Neural crest cell (in vitro differentiated cells): ENCODE measurements at regions not wholly inside any gene's neighbourhood (a gene's known extent, or its start where the extent isn't known, plus 50 kb on each side); places are given as distances from the start of the nearest gene placed in this dataset.
A peak's percentile ranks its signal among the peaks of the same experiment; 100 is the strongest.

ENCODE experiments used
- DNase-seq: peaks from one replicate; pipeline ENCODE4 v3.0.0; 2021; ENCODE audit warnings: low read depth, mixed read lengths, low spot score
- H3K27ac Mint-ChIP-seq: one replicate; pipeline ENCODE4 v1.8.0; 2021; ENCODE audit warnings: mild to moderate bottlenecking, mixed read lengths; ENCODE audit not compliant: unreplicated experiment
- H3K27me3 Mint-ChIP-seq: 2 replicates; pipeline ENCODE4 v1.8.0; 2021; ENCODE audit warnings: low read depth, mild to moderate bottlenecking, mixed read lengths
- H3K36me3 Mint-ChIP-seq: 2 replicates; pipeline ENCODE4 v1.8.0; 2021; ENCODE audit warnings: low read depth, mild to moderate bottlenecking, mixed read lengths
- H3K4me1 Mint-ChIP-seq: 2 replicates; pipeline ENCODE4 v1.8.0; 2021; ENCODE audit warnings: mixed read lengths
- H3K4me3 Mint-ChIP-seq: one replicate; pipeline ENCODE4 v1.8.0; 2021; ENCODE audit warnings: mild to moderate bottlenecking, mixed read lengths
- H3K9me3 Mint-ChIP-seq: 2 replicates; pipeline ENCODE4 v1.8.0; 2021; ENCODE audit warnings: mixed read lengths
- CTCF ChIP-seq: fragments of 200-600 bp; sonication (generic); conservative IDR thresholded peaks from 2 replicates; pipeline ENCODE4 v1.5.0; 2021; ENCODE audit warnings: antibody characterized with exemption, mild to moderate bottlenecking

DNA sequence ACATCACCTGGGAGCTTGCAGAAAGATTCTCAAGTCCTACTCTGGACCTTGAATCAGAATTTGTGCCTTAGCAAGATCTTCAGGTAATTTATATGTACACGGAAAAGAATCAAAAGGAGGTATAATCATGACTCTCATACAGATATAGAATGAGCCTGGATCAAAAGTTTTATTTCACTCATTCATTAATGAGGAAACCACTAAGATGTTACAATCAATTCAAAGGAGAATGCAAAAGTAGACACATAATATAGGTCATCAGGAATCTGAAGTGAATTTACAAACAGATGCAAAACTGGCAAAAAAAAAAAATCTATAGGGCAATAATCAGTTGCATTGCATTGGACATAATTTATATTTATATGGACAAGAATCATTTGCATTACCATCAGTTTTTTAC lies 195.4 kb upstream of the TLE3 start:
- DNase-seq, result no peak
- Mint-ChIP-seq H3K4me3 (no peak overlapping the region), H3K9me3 (no peaks in the 10 kb centered on the region), H3K36me3 (no peaks in the 10 kb centered on the region), H3K4me1 (peaks cover 6% of the 10 kb centered on the region), H3K27ac (no peak overlapping the region), H3K27me3 (no peaks in the 10 kb centered on the region)
- TF ChIP-seq CTCF, result no peak

DNA sequence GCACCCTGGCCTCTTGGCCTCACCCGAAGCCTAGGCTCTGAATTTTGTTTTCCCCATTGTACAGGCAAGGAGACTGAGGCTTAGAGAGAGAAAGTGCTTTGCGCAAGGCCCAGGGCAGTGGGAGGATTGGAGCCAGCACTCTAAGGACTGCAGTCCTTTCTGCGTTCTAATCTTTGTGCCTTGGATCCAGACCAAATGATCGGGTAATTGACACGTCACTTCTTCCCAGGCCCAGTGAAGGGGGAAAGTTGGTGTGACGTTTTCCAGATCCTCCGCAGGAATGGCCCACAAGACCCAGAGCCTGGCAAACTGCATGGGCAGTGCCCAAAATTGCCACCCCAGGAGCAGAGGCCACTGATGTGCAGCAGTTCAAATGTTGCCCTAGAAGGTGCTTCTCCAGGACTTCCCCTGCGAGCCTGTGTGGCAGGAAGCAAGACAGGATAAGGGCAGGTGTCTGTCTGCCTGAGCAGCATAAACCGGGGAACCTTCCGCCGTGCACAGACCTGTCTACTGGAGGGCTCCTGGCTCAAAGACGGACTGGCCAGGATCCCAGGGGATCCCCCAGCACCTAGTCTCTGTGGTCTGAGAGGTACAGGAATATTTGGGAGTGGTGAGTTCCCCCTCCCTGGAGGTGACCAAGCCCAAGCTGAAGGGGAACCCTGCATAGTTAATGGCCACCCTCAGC lies 194.5 kb upstream of the TLE3 start:
- Mint-ChIP-seq H3K9me3 (no peaks in the 10 kb centered on the region), H3K27me3 (no peaks in the 10 kb centered on the region), H3K36me3 (no peaks in the 10 kb centered on the region), H3K27ac (no peak overlapping the region), H3K4me1 (peaks cover 6% of the 10 kb centered on the region), H3K4me3 (no peak overlapping the region)
- TF ChIP-seq CTCF, result no peak
- no peak for DNase-seq

GRCh38 chr15:70291305-70292075 lies 193.8 kb upstream of the TLE3 start:
- Mint-ChIP-seq H3K4me3 (no peak overlapping the region), H3K36me3 (no peaks in the 10 kb centered on the region), H3K27me3 (no peaks in the 10 kb centered on the region), H3K9me3 (no peaks in the 10 kb centered on the region), H3K27ac (peak overlapping the region; percentile 10), H3K4me1 (peaks cover 6% of the 10 kb centered on the region)
- no peak for DNase-seq
- TF ChIP-seq CTCF, result no peak

- Mint-ChIP-seq H3K4me3 (no peak overlapping the region), H3K9me3 (no peaks in the 10 kb centered on the region), H3K27ac (no peak overlapping the region), H3K4me1 (peaks cover 6% of the 10 kb centered on the region), H3K36me3 (no peaks in the 10 kb centered on the region), H3K27me3 (no peaks in the 10 kb centered on the region)
- DNase-seq, result no peak
- no peak for TF ChIP-seq CTCF
Observed at GRCh38 chr15:70290708-70291107, 193.0 kb upstream of the TLE3 start.

DNA sequence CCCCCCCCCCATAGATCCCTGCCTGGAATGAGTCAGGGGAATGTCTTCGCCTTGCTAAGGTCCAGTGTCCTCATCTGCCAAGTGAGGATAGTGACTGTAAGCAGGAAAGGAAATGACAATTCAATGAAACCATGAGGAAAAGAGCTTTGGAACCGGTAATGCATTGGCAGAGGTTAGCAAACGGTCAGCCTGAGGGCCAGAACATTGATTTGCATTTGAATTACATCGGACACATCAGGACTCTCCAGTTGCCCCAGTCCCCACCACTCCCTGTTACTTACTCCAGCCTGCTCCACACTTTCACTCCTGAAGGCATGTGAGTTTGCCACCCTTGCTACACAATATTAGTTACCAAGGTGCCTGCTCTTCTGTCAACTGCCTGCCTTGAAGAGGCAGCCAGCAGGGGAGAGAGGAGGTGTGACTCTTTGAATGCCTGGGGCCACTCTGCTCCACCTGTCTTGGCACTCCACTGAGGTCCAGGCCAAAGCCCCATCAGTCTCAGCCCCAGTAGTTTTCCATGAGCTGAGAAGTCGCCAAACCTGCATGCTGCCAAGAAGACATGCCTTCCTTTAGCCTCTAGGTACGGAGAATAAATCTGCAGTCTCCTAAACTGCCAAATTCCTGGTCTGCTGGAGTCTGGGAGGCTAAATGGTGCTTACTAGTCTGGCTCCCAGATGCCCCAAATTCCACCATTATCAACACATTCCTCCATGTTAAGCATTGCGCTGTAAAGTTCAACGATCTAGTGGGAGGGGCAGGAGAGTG lies 191.7 kb upstream of the TLE3 start:
- Mint-ChIP-seq H3K4me3 (no peak overlapping the region), H3K36me3 (no peaks in the 10 kb centered on the region), H3K27me3 (no peaks in the 10 kb centered on the region), H3K27ac (no peak overlapping the region), H3K4me1 (peaks cover 6% of the 10 kb centered on the region), H3K9me3 (no peaks in the 10 kb centered on the region)
- TF ChIP-seq CTCF, result no peak
- DNase-seq, result no peak
